NB4 (cell line): ENCODE measurements at regions not wholly inside any gene's neighbourhood (a gene's known extent, or its start where the extent isn't known, plus 50 kb on each side); places are given as distances from the start of the nearest gene placed in this dataset.

Experiments
- DNase-seq: peaks from one replicate; pipeline ENCODE4 v3.0.0; 2010; ENCODE audit warnings: low read depth
- H3K4me3 ChIP-seq: one replicate; pipeline ENCODE4 v1.5.1; 2011; ENCODE audit warnings: mild to moderate bottlenecking, low read depth, low read length, moderate library complexity
- CTCF ChIP-seq: IDR thresholded peaks from one replicate; pipeline ENCODE4 v1.5.1; 2012; ENCODE audit warnings: low read depth, low read length
- MAX ChIP-seq: IDR thresholded peaks from 2 replicates; pipeline ENCODE4 v1.6.1; 2011; ENCODE audit warnings: low read depth, low read length
- MYC ChIP-seq: IDR thresholded peaks from 2 replicates; pipeline ENCODE4 v1.6.1; 2011; ENCODE audit warnings: low read depth, low read length
- POLR2A ChIP-seq: IDR thresholded peaks from 2 replicates; pipeline ENCODE4 v1.6.1; 2011; ENCODE audit warnings: mild to moderate bottlenecking; ENCODE audit not compliant: insufficient read length; ENCODE audit errors: extremely low read depth

DNA sequence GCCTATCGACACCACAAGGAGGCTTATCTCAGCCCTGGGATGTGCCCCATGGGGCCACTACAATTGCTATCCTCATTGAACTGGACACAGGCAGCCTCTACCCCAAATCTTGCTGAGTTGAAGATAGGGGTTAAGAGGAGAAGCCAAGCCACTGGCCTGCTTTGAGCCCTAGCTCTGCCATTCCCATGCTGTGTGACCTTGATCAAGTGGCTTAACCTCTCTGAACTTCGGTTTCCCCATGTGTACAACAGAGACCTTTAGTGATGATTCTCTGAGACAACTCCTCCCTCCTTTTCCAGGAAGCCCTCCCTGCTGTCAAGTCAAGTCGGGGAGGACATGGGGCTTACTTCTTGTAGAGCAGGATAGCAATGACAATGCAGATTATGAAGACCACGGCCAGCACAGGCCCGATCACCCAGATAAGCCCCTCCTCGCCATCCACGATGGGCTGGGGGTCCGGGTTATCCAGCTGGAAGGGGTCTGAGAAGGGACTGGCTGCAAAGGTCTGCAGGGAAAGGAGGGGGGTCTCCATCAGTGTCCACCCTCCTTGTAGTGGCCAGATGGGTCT, 121.6 kb downstream of the PTPRS start:
- no peak overlapping the region for H3K4me3 ChIP-seq
- no peak for DNase-seq
- TF ChIP-seq POLR2A: no peak
- no peak for TF ChIP-seq MAX
- no peak for TF ChIP-seq CTCF
- no peak for TF ChIP-seq MYC

DNA sequence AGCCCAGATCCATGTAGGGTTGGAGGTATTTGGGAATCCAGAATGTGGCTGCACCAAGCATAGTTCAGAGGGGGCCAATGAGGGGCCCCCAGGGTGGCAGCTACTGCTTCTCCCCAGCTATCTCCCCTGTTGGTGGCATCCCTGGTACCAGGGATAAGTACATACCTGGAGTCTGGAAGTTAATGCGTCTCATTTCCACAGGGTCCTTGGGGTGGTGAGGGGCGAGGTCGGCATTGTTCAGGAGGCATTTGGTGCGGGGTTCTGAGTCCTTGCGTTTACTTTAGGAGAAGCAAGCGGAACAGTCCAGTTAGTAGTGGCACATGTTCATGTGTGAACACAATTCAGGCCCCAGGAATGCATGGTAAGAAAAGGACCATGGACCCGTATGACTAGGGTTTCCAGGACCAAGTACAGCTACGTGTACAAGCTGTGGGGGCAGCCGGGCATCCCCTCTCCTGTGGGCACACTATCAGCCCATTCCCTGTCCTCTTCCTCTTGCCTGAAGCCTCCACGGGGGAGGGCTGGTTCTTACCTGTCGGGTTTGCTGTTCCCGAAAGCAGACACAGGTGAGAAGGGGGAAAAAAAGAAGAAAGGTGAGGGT, 122.3 kb downstream of the PTPRS start:
- no peak overlapping the region for H3K4me3 ChIP-seq
- no peak for DNase-seq
- TF ChIP-seq CTCF (no peak), MAX (no peak), MYC (no peak), POLR2A (no peak)

GRCh38 chr19:5217171-5217570, 123.4 kb downstream of the PTPRS start:
- H3K4me3 ChIP-seq: no peak overlapping the region
- no peak for TF ChIP-seq MAX
- TF ChIP-seq POLR2A: no peak
- TF ChIP-seq MYC: no peak
- TF ChIP-seq CTCF: no peak
- no peak for DNase-seq

DNA sequence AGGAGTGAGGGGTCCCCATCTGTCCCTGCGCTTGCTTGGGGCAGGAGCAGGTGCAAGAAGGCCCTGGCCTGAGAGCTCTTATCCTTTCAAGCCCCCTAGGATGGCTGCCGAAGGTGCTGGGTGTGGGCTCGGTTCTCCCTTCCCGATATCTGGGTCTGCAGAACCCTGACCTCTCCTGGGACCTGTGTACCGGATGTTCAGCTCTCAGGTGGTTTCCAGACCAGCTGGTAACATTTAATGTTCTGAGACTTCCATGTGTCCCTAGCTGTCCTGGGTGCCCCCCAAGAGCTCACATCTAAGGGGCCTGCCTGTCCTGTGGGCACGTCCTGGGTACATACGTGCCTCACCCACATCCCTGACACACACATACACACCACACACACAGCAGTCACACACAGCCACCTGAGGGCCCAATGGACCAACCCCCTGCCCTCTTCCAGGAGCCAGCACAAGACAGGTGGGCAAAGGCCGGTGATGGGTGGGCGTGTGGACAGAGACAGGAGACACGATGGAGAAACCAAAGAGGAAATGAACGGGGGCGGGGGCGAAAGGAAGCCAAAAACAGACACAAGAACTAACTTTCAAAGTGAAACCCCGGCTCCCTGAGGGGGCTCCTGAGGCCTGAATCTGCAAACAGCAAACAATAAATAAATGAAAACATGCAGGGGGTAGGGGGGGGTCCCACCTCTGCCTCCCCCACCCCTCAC, 124.3 kb downstream of the PTPRS start:
- TF ChIP-seq MAX (no peak), CTCF (no peak), POLR2A (no peak), MYC (no peak)
- DNase-seq: no peak
- H3K4me3 ChIP-seq: no peak overlapping the region

DNA sequence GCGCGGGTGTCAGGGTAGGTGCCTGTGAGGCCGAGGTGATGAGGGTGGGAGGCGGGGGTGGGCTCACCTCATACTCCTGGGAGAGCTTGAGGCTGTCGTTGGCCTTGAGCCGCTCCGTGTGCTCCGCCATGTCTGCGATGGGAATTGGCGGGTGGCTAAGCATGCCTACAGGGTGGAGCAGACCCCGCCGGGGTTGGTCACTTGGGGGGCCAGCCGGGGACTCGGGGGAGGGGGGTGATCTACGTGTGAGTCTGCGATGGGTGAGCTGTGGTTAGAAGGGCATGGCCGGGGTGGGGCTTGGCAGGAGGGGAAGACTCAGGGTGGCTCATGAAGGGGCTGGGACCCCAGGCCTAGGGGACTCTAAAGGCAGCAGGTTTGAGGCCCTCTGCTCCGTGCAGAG, 125.2 kb downstream of the PTPRS start:
- no peak for DNase-seq
- TF ChIP-seq MAX (no peak), POLR2A (no peak), MYC (no peak), CTCF (no peak)
- H3K4me3 ChIP-seq: no peak overlapping the region
